Femur (tissue), 1 donor: ENCODE measurements at regions not wholly inside any gene's neighbourhood (a gene's known extent, or its start where the extent isn't known, plus 50 kb on each side); places are given as distances from the start of the nearest gene placed in this dataset.

Experiments used
- DNase-seq: peaks from one replicate; pipeline ENCODE4 v3.0.0-alpha.2; 2017

DNA sequence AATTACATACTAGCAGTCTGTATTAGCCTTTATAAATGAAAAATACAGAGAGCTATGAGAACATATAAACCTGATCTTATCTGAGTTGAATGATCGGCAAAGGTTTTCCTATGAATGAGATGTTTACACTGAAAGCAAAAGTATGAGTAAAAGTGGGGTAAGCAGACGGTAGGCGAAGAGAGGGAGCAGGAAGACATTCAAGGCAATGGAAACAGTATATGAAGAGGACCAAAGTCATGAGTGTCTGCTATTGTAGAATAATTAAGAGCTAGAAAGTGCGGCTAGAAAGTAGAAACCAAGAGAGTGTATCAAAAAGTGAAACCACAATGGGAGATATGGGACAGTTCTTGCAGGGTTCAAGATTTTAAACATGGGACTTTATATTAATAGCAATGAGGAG lies 67.0 kb upstream of the TMLHE start:
- DNase-seq = no peak

GRCh38 chrX:155673338-155673737 lies 60.6 kb upstream of the TMLHE start:
- no peak for DNase-seq

DNA sequence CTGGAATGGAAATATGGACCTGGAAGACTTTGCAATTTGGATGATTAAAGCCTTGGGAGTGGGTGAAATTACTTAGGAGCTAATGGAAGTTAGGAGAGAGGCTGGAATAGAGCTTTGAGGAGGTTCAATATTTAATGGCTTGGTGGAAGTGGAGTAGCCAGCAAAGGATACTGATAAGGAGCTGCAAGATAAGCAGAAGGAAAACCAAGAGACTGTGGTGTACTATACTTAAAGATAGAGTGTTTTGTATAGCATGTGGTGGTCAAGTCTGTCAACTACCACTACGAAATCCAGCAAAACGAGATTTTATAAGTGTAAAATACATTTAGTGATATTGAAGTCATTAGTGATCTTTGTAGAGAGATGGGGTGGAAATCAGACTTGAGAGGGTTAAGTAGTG lies 54.0 kb upstream of the TMLHE start:
- no peak for DNase-seq
